ENCODE measurements at regions not wholly inside any gene's neighbourhood (a gene's known extent, or its start where the extent isn't known, plus 50 kb on each side); places are given as distances from the start of the nearest gene placed in this dataset.

- Mint-ChIP-seq H3K36me3 (ENCODE audit: low read depth) (no peaks in the 10 kb centered on the region), H3K27ac (no peak overlapping the region), H3K9me3 (peaks cover 5% of the 10 kb centered on the region), H3K4me1 (no peaks in the 10 kb centered on the region), H3K27me3 (no peaks in the 10 kb centered on the region), H3K4me3 (no peak overlapping the region)
- peak; percentile 20 for DNase-seq
- intact Hi-C loops (cut with micrococcal nuclease) = no loop called here
Observed at GRCh38 chr10:83897626-83898025, 241.7 kb upstream of the GHITM start.

- Mint-ChIP-seq H3K4me3 (no peak overlapping the region), H3K27me3 (no peaks in the 10 kb centered on the region), H3K9me3 (peaks cover 4% of the 10 kb centered on the region), H3K36me3 (ENCODE audit: low read depth) (no peaks in the 10 kb centered on the region), H3K4me1 (no peaks in the 10 kb centered on the region), H3K27ac (no peak overlapping the region)
- intact Hi-C loops (cut with micrococcal nuclease) = no loop called here
- DNase-seq = no peak
Observed at GRCh38 chr10:83908506-83908905, 230.8 kb upstream of the GHITM start.

- Mint-ChIP-seq H3K4me1 (no peaks in the 10 kb centered on the region), H3K4me3 (no peak overlapping the region), H3K9me3 (peaks cover 1% of the 10 kb centered on the region), H3K36me3 (ENCODE audit: low read depth) (no peaks in the 10 kb centered on the region), H3K27me3 (no peaks in the 10 kb centered on the region), H3K27ac (no peak overlapping the region)
- intact Hi-C loops (cut with micrococcal nuclease) = no loop called here
- DNase-seq = peak; percentile 40
Observed at GRCh38 chr10:83909001-83909400, 230.3 kb upstream of the GHITM start.

GRCh38 chr10:83915801-83916200 lies 223.5 kb upstream of the GHITM start:
- Mint-ChIP-seq H3K27ac (no peak overlapping the region), H3K4me3 (no peak overlapping the region), H3K9me3 (no peaks in the 10 kb centered on the region), H3K4me1 (no peaks in the 10 kb centered on the region), H3K36me3 (ENCODE audit: low read depth) (no peaks in the 10 kb centered on the region), H3K27me3 (no peaks in the 10 kb centered on the region)
- intact Hi-C loops (cut with micrococcal nuclease) = no loop called here
- DNase-seq = no peak

- H3K27ac Mint-ChIP-seq = no peak overlapping the region
- H3K36me3 Mint-ChIP-seq (ENCODE audit: low read depth) = no peaks in the 10 kb centered on the region
- H3K9me3 Mint-ChIP-seq = no peaks in the 10 kb centered on the region
- no peak overlapping the region for H3K4me3 Mint-ChIP-seq
- no peaks in the 10 kb centered on the region for H3K4me1 Mint-ChIP-seq
- intact Hi-C loops (cut with micrococcal nuclease) = no loop called here
- DNase-seq = no peak
- H3K27me3 Mint-ChIP-seq = no peaks in the 10 kb centered on the region
Observed at GRCh38 chr10:83917537-83918506, 221.5 kb upstream of the GHITM start.

GRCh38 chr10:83919187-83919586 lies 220.1 kb upstream of the GHITM start:
- Mint-ChIP-seq H3K36me3 (ENCODE audit: low read depth) (no peaks in the 10 kb centered on the region), H3K27ac (no peak overlapping the region), H3K9me3 (no peaks in the 10 kb centered on the region), H3K4me3 (no peak overlapping the region), H3K27me3 (no peaks in the 10 kb centered on the region), H3K4me1 (no peaks in the 10 kb centered on the region)
- DNase-seq = no peak
- intact Hi-C loops (cut with micrococcal nuclease) = no loop called here

GRCh38 chr10:83921984-83922860 lies 217.1 kb upstream of the GHITM start:
- Mint-ChIP-seq H3K9me3 (no peaks in the 10 kb centered on the region), H3K4me1 (no peaks in the 10 kb centered on the region), H3K27me3 (peaks cover 2% of the 10 kb centered on the region), H3K36me3 (ENCODE audit: low read depth) (no peaks in the 10 kb centered on the region), H3K4me3 (no peak overlapping the region), H3K27ac (no peak overlapping the region)
- intact Hi-C loops (cut with micrococcal nuclease) = no loop called here
- no peak for DNase-seq

- H3K36me3 Mint-ChIP-seq (ENCODE audit: low read depth) = no peaks in the 10 kb centered on the region
- H3K27ac Mint-ChIP-seq = no peak overlapping the region
- intact Hi-C loops (cut with micrococcal nuclease) = no loop called here
- peaks cover 2% of the 10 kb centered on the region for H3K27me3 Mint-ChIP-seq
- no peaks in the 10 kb centered on the region for H3K4me1 Mint-ChIP-seq
- H3K9me3 Mint-ChIP-seq = no peaks in the 10 kb centered on the region
- no peak for DNase-seq
- no peak overlapping the region for H3K4me3 Mint-ChIP-seq
Observed at GRCh38 chr10:83925133-83925532, 214.2 kb upstream of the GHITM start.

- DNase-seq = no peak
- Mint-ChIP-seq H3K27ac (no peak overlapping the region), H3K4me3 (no peak overlapping the region), H3K4me1 (no peaks in the 10 kb centered on the region), H3K27me3 (peaks cover 2% of the 10 kb centered on the region), H3K36me3 (ENCODE audit: low read depth) (no peaks in the 10 kb centered on the region), H3K9me3 (no peaks in the 10 kb centered on the region)
- intact Hi-C loops (cut with micrococcal nuclease) = no loop called here
Observed at GRCh38 chr10:83926606-83927005, 212.7 kb upstream of the GHITM start.

- no peak for DNase-seq
- H3K27ac Mint-ChIP-seq = no peak overlapping the region
- H3K27me3 Mint-ChIP-seq = peaks cover 2% of the 10 kb centered on the region
- no peak overlapping the region for H3K4me3 Mint-ChIP-seq
- H3K9me3 Mint-ChIP-seq = no peaks in the 10 kb centered on the region
- H3K4me1 Mint-ChIP-seq = no peaks in the 10 kb centered on the region
- H3K36me3 Mint-ChIP-seq (ENCODE audit: low read depth) = no peaks in the 10 kb centered on the region
- intact Hi-C loops (cut with micrococcal nuclease) = no loop called here
Observed at GRCh38 chr10:83927166-83927565, 212.1 kb upstream of the GHITM start.

GRCh38 chr10:83929399-83929798 lies 209.9 kb upstream of the GHITM start:
- Mint-ChIP-seq H3K4me3 (no peak overlapping the region), H3K36me3 (ENCODE audit: low read depth) (no peaks in the 10 kb centered on the region), H3K4me1 (no peaks in the 10 kb centered on the region), H3K27ac (no peak overlapping the region), H3K27me3 (peaks cover 2% of the 10 kb centered on the region), H3K9me3 (no peaks in the 10 kb centered on the region)
- intact Hi-C loops (cut with micrococcal nuclease) = no loop called here
- no peak for DNase-seq

- intact Hi-C loops (cut with micrococcal nuclease) = no loop called here
- Mint-ChIP-seq H3K9me3 (no peaks in the 10 kb centered on the region), H3K4me1 (no peaks in the 10 kb centered on the region), H3K27me3 (no peaks in the 10 kb centered on the region), H3K27ac (no peak overlapping the region), H3K36me3 (ENCODE audit: low read depth) (no peaks in the 10 kb centered on the region), H3K4me3 (no peak overlapping the region)
- no peak for DNase-seq
Observed at GRCh38 chr10:83931669-83932068, 207.6 kb upstream of the GHITM start.

GRCh38 chr10:83932245-83932644 lies 207.1 kb upstream of the GHITM start:
- H3K36me3 Mint-ChIP-seq (ENCODE audit: low read depth) = no peaks in the 10 kb centered on the region
- no peak for DNase-seq
- intact Hi-C loops (cut with micrococcal nuclease) = no loop called here
- no peak overlapping the region for H3K4me3 Mint-ChIP-seq
- H3K27me3 Mint-ChIP-seq = no peaks in the 10 kb centered on the region
- H3K4me1 Mint-ChIP-seq = no peaks in the 10 kb centered on the region
- H3K9me3 Mint-ChIP-seq = no peaks in the 10 kb centered on the region
- no peak overlapping the region for H3K27ac Mint-ChIP-seq

GRCh38 chr10:83934062-83934461 lies 205.2 kb upstream of the GHITM start:
- Mint-ChIP-seq H3K4me3 (no peak overlapping the region), H3K27ac (no peak overlapping the region), H3K4me1 (no peaks in the 10 kb centered on the region), H3K9me3 (no peaks in the 10 kb centered on the region), H3K27me3 (peaks cover 2% of the 10 kb centered on the region), H3K36me3 (ENCODE audit: low read depth) (no peaks in the 10 kb centered on the region)
- intact Hi-C loops (cut with micrococcal nuclease) = no loop called here
- no peak for DNase-seq

Measured in activated CD4-positive, alpha-beta T cell treated with anti-CD3 and anti-CD28 coated beads, Interleukin-2, amount 10 ng/mL, durations not matched to agents 24 days and 14 days (primary cell).